ENCODE measurements at regions not wholly inside any gene's neighbourhood (a gene's known extent, or its start where the extent isn't known, plus 50 kb on each side); places are given as distances from the start of the nearest gene placed in this dataset.

DNA sequence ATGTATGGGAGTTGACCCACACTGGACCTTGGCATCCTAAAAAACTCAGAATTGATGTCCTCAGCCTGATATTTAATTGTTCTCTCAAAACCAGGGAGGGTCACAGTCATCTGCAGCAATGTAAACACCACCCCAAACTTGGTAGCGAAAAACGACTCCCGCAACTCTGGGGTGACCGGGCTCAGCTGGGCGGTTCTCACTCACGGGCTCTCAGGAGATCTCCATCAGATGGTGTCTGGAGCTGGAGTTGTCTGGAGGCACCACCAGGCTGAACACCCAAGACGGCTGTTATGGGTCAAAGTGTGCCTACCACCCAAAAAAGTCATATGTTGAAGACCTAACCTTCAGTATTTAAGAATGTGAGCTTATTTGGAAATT is 50.9 kb upstream of the NXT1 start:
- peaks cover 0 to 5% (median 0%) of the 10 kb centered on the region in 5 experiments for H3K27me3 ChIP-seq (replicated peaks in 2 of 5; ENCODE audit: control insufficient read depth in 4 of 5, insufficient read depth in 5 of 5, low read length in 4 of 5)
- DNase-seq: no peak
- ChIA-PET POLR2A (interaction anchor here (0.6 kb wide), 1 partner anchor 18 kb away, joined by 3 read pairs; no protein-coding TSS in a partner anchor), CTCF (no interaction called here)
- no peak overlapping the region for H3K27ac ChIP-seq (ENCODE audit: insufficient read depth in 1 of 2, low read depth in 1 of 2, low read length in 2 of 2, poor library complexity in 1 of 2, severe bottlenecking in 2 of 2)
- H3K9me3 ChIP-seq (ENCODE audit: control extremely low read depth in 1 of 5, control insufficient read depth in 4 of 5, insufficient read depth in 2 of 5, low read depth in 1 of 5, low read length in 4 of 5): no peaks in the 10 kb centered on the region
- H3K4me1 ChIP-seq (ENCODE audit: control extremely low read depth in 1 of 4, control insufficient read depth in 4 of 4, insufficient read depth in 4 of 4, low read length in 3 of 4): no peaks in the 10 kb centered on the region
- no peak overlapping the region for H3K4me3 ChIP-seq (ENCODE audit: control insufficient read depth in 1 of 7, extremely low read depth in 1 of 7, insufficient read depth in 4 of 7, low read depth in 2 of 7, low read length in 6 of 7)
- 100% methylated on average over 4 of the region's 7 CpGs for WGBS (ENCODE audit: insufficient coverage)
- H3K36me3 ChIP-seq (ENCODE audit: control insufficient read depth in 4 of 4, insufficient read depth in 4 of 4, low read length in 3 of 4): no peaks in the 10 kb centered on the region

DNA sequence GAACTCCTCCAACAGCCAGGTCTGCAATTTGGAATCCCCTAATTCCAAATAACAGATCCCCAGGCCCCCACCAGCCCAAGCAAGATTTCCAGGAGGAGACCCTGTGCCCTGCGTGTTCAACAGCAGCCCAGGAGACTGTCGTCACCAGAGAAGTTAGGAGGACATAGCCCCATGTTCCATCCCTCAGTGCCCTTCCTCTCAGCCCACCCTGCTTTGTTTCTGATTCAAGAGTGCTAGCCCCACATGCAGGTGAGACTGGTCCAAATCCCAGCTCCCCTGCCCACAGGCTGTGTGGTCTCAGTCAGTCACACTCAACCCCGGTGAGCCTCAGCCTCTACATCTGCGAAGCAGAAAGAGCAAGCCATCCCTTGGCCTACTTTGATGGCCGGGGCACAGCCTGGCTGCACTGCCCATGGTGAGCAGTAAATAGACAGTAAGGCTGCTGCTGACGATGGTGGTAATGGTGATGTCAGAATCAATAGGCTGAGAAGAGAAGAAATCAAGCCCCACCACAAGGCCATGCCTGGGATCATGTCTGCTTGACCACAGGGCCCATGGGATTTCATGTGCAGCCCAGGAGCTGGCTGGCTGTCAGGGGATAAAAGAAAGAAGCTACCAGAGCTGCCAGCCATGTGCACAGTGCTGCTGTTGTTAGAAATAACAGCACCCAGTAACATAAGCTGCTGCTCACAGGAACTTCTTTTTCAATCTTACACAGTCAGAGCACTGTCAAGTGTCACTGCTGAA is 51.5 kb upstream of the NXT1 start:
- POLR2A ChIA-PET: interaction anchor here (0.6 kb wide), 1 partner anchor 17 kb away, joined by 3 read pairs; no protein-coding TSS in a partner anchor
- WGBS (ENCODE audit: insufficient coverage): 100% methylated on average over 3 of the region's 6 CpGs
- H3K9me3 ChIP-seq (ENCODE audit: control extremely low read depth in 1 of 5, control insufficient read depth in 4 of 5, insufficient read depth in 2 of 5, low read depth in 1 of 5, low read length in 4 of 5): no peaks in the 10 kb centered on the region
- H3K27ac ChIP-seq (ENCODE audit: insufficient read depth in 1 of 2, low read depth in 1 of 2, low read length in 2 of 2, poor library complexity in 1 of 2, severe bottlenecking in 2 of 2): no peak overlapping the region
- H3K4me3 ChIP-seq (ENCODE audit: control insufficient read depth in 1 of 7, extremely low read depth in 1 of 7, insufficient read depth in 4 of 7, low read depth in 2 of 7, low read length in 6 of 7): no peak overlapping the region
- no peaks in the 10 kb centered on the region for H3K36me3 ChIP-seq (ENCODE audit: control insufficient read depth in 4 of 4, insufficient read depth in 4 of 4, low read length in 3 of 4)
- CTCF ChIA-PET: no interaction called here
- peaks cover 0 to 5% (median 0%) of the 10 kb centered on the region in 5 experiments for H3K27me3 ChIP-seq (replicated peaks in 2 of 5; ENCODE audit: control insufficient read depth in 4 of 5, insufficient read depth in 5 of 5, low read length in 4 of 5)
- DNase-seq: no peak
- H3K4me1 ChIP-seq (ENCODE audit: control extremely low read depth in 1 of 4, control insufficient read depth in 4 of 4, insufficient read depth in 4 of 4, low read length in 3 of 4): no peaks in the 10 kb centered on the region

GRCh38 chr20:23298155-23298554 is 52.4 kb upstream of the NXT1 start:
- ChIA-PET CTCF (interaction anchor here (1.2 kb wide), 2 partner anchors 23 to 25 kb away, joined by 3 to 4 read pairs; no protein-coding TSS in a partner anchor), POLR2A (no interaction called here)
- no peak overlapping the region for H3K4me3 ChIP-seq (ENCODE audit: control insufficient read depth in 1 of 7, extremely low read depth in 1 of 7, insufficient read depth in 4 of 7, low read depth in 2 of 7, low read length in 6 of 7)
- no peak for DNase-seq
- H3K27me3 ChIP-seq (replicated peaks in 2 of 5; ENCODE audit: control insufficient read depth in 4 of 5, insufficient read depth in 5 of 5, low read length in 4 of 5): peaks cover 0 to 5% (median 0%) of the 10 kb centered on the region in 5 experiments
- no peaks in the 10 kb centered on the region for H3K4me1 ChIP-seq (ENCODE audit: control extremely low read depth in 1 of 4, control insufficient read depth in 4 of 4, insufficient read depth in 4 of 4, low read length in 3 of 4)
- WGBS (ENCODE audit: insufficient coverage): 96% methylated on average over 6 of the region's 6 CpGs
- no peaks in the 10 kb centered on the region for H3K36me3 ChIP-seq (ENCODE audit: control insufficient read depth in 4 of 4, insufficient read depth in 4 of 4, low read length in 3 of 4)
- no peaks in the 10 kb centered on the region for H3K9me3 ChIP-seq (ENCODE audit: control extremely low read depth in 1 of 5, control insufficient read depth in 4 of 5, insufficient read depth in 2 of 5, low read depth in 1 of 5, low read length in 4 of 5)
- no peak overlapping the region for H3K27ac ChIP-seq (ENCODE audit: insufficient read depth in 1 of 2, low read depth in 1 of 2, low read length in 2 of 2, poor library complexity in 1 of 2, severe bottlenecking in 2 of 2)

GRCh38 chr20:23296841-23297701 is 53.5 kb upstream of the NXT1 start:
- ChIA-PET CTCF (interaction anchor here (1.2 kb wide), 2 partner anchors 25 to 26 kb away, joined by 3 to 4 read pairs; no protein-coding TSS in a partner anchor), POLR2A (no interaction called here)
- DNase-seq: no peak
- 94% methylated on average over 17 of the region's 17 CpGs for WGBS (ENCODE audit: insufficient coverage)
- H3K9me3 ChIP-seq (ENCODE audit: control extremely low read depth in 1 of 5, control insufficient read depth in 4 of 5, insufficient read depth in 2 of 5, low read depth in 1 of 5, low read length in 4 of 5): no peaks in the 10 kb centered on the region
- peaks cover 0 to 5% (median 0%) of the 10 kb centered on the region in 5 experiments for H3K27me3 ChIP-seq (replicated peaks in 2 of 5; ENCODE audit: control insufficient read depth in 4 of 5, insufficient read depth in 5 of 5, low read length in 4 of 5)
- no peak overlapping the region for H3K27ac ChIP-seq (ENCODE audit: insufficient read depth in 1 of 2, low read depth in 1 of 2, low read length in 2 of 2, poor library complexity in 1 of 2, severe bottlenecking in 2 of 2)
- H3K4me3 ChIP-seq (ENCODE audit: control insufficient read depth in 1 of 7, extremely low read depth in 1 of 7, insufficient read depth in 4 of 7, low read depth in 2 of 7, low read length in 6 of 7): no peak overlapping the region
- H3K36me3 ChIP-seq (ENCODE audit: control insufficient read depth in 4 of 4, insufficient read depth in 4 of 4, low read length in 3 of 4): no peaks in the 10 kb centered on the region
- H3K4me1 ChIP-seq (ENCODE audit: control extremely low read depth in 1 of 4, control insufficient read depth in 4 of 4, insufficient read depth in 4 of 4, low read length in 3 of 4): no peaks in the 10 kb centered on the region

GRCh38 chr20:23295934-23296333 is 54.7 kb upstream of the NXT1 start:
- POLR2A ChIA-PET: interaction anchor here (0.6 kb wide), 1 partner anchor 802 kb away, joined by 3 read pairs; no protein-coding TSS in a partner anchor
- Histone ChIP-seq H3K27ac (ENCODE audit: insufficient read depth in 1 of 2, low read depth in 1 of 2, low read length in 2 of 2, poor library complexity in 1 of 2, severe bottlenecking in 2 of 2) (no peak overlapping the region), H3K36me3 (ENCODE audit: control insufficient read depth in 4 of 4, insufficient read depth in 4 of 4, low read length in 3 of 4) (no peaks in the 10 kb centered on the region), H3K4me1 (ENCODE audit: control extremely low read depth in 1 of 4, control insufficient read depth in 4 of 4, insufficient read depth in 4 of 4, low read length in 3 of 4) (no peaks in the 10 kb centered on the region), H3K4me3 (ENCODE audit: control insufficient read depth in 1 of 7, extremely low read depth in 1 of 7, insufficient read depth in 4 of 7, low read depth in 2 of 7, low read length in 6 of 7) (no peak overlapping the region), H3K9me3 (ENCODE audit: control extremely low read depth in 1 of 5, control insufficient read depth in 4 of 5, insufficient read depth in 2 of 5, low read depth in 1 of 5, low read length in 4 of 5) (no peaks in the 10 kb centered on the region), H3K27me3 (replicated peaks in 2 of 5; ENCODE audit: control insufficient read depth in 4 of 5, insufficient read depth in 5 of 5, low read length in 4 of 5) (peaks cover 0 to 5% (median 0%) of the 10 kb centered on the region in 5 experiments)
- CTCF ChIA-PET: no interaction called here
- DNase-seq: no peak
- WGBS (ENCODE audit: insufficient coverage): 100% methylated on average over 4 of the region's 5 CpGs

- no peak for DNase-seq
- CTCF ChIA-PET: no interaction called here
- no peak overlapping the region for H3K27ac ChIP-seq (ENCODE audit: insufficient read depth in 1 of 2, low read depth in 1 of 2, low read length in 2 of 2, poor library complexity in 1 of 2, severe bottlenecking in 2 of 2)
- peaks cover 0 to 2% (median 2%) of the 10 kb centered on the region in 5 experiments for H3K27me3 ChIP-seq (replicated peaks in 2 of 5; ENCODE audit: control insufficient read depth in 4 of 5, insufficient read depth in 5 of 5, low read length in 4 of 5)
- no peaks in the 10 kb centered on the region for H3K4me1 ChIP-seq (ENCODE audit: control extremely low read depth in 1 of 4, control insufficient read depth in 4 of 4, insufficient read depth in 4 of 4, low read length in 3 of 4)
- WGBS (ENCODE audit: insufficient coverage): 100% methylated on average over 7 of the region's 10 CpGs
- no peaks in the 10 kb centered on the region for H3K9me3 ChIP-seq (ENCODE audit: control extremely low read depth in 1 of 5, control insufficient read depth in 4 of 5, insufficient read depth in 2 of 5, low read depth in 1 of 5, low read length in 4 of 5)
- POLR2A ChIA-PET: no interaction called here
- H3K4me3 ChIP-seq (ENCODE audit: control insufficient read depth in 1 of 7, extremely low read depth in 1 of 7, insufficient read depth in 4 of 7, low read depth in 2 of 7, low read length in 6 of 7): no peak overlapping the region
- no peaks in the 10 kb centered on the region for H3K36me3 ChIP-seq (ENCODE audit: control insufficient read depth in 4 of 4, insufficient read depth in 4 of 4, low read length in 3 of 4)
Measured at GRCh38 chr20:23294671-23295070, 55.9 kb upstream of the NXT1 start.

DNA sequence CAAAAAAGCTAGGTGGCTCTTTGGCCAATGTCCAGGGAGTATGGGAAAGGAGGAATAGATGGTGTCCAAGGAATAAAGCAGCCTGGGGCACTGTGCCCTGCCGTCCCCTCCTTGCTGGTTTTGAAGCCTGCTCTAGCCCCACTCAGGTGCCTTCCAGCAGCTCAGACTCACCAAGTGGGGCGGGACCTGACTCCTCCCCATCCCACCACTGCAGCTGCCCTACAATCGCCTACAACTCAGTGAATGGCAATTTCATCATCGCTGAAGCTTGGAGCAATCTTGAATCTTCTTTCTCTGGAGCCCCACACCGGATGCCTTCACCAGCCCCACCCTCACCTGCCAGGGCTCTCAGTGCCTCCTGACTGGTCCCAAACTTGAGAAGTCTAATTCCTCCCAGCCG is 56.4 kb upstream of the NXT1 start:
- POLR2A ChIA-PET: no interaction called here
- no peak overlapping the region for H3K27ac ChIP-seq (ENCODE audit: insufficient read depth in 1 of 2, low read depth in 1 of 2, low read length in 2 of 2, poor library complexity in 1 of 2, severe bottlenecking in 2 of 2)
- WGBS (ENCODE audit: insufficient coverage): 93% methylated on average over 5 of the region's 6 CpGs
- H3K9me3 ChIP-seq (ENCODE audit: control extremely low read depth in 1 of 5, control insufficient read depth in 4 of 5, insufficient read depth in 2 of 5, low read depth in 1 of 5, low read length in 4 of 5): no peaks in the 10 kb centered on the region
- H3K36me3 ChIP-seq (ENCODE audit: control insufficient read depth in 4 of 4, insufficient read depth in 4 of 4, low read length in 3 of 4): no peaks in the 10 kb centered on the region
- H3K27me3 ChIP-seq (replicated peaks in 2 of 5; ENCODE audit: control insufficient read depth in 4 of 5, insufficient read depth in 5 of 5, low read length in 4 of 5): peaks cover 0 to 2% (median 2%) of the 10 kb centered on the region in 5 experiments
- DNase-seq: no peak
- no peak overlapping the region for H3K4me3 ChIP-seq (ENCODE audit: control insufficient read depth in 1 of 7, extremely low read depth in 1 of 7, insufficient read depth in 4 of 7, low read depth in 2 of 7, low read length in 6 of 7)
- no peaks in the 10 kb centered on the region for H3K4me1 ChIP-seq (ENCODE audit: control extremely low read depth in 1 of 4, control insufficient read depth in 4 of 4, insufficient read depth in 4 of 4, low read length in 3 of 4)
- CTCF ChIA-PET: no interaction called here

Data from common myeloid progenitor, CD34-positive (primary cell).